ENCODE measurements at regions not wholly inside any gene's neighbourhood (a gene's known extent, or its start where the extent isn't known, plus 50 kb on each side); places are given as distances from the start of the nearest gene placed in this dataset.

DNA sequence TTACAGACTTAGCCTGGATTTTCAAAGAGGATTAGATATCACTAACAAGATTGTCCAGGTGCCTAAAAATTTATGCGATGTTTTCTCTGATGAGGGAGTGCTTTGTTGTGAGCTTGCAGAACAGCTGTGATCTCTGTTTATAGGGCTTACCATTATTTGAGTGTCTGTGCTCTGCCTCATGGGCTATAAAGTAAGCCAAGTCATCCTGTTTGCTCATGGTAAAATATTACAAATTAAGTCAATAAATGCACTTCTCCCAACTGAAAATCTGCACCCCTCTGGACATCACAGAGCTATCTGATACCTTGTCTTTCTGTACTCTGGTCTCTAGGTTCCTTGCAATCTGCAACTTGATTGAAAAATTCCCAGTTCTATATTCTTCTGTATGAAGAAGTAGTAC is 293.4 kb upstream of the ACTBL2 start:
- DNase-seq (ENCODE audit: low read depth), result no peak
- TF ChIP-seq, protein P1, sequence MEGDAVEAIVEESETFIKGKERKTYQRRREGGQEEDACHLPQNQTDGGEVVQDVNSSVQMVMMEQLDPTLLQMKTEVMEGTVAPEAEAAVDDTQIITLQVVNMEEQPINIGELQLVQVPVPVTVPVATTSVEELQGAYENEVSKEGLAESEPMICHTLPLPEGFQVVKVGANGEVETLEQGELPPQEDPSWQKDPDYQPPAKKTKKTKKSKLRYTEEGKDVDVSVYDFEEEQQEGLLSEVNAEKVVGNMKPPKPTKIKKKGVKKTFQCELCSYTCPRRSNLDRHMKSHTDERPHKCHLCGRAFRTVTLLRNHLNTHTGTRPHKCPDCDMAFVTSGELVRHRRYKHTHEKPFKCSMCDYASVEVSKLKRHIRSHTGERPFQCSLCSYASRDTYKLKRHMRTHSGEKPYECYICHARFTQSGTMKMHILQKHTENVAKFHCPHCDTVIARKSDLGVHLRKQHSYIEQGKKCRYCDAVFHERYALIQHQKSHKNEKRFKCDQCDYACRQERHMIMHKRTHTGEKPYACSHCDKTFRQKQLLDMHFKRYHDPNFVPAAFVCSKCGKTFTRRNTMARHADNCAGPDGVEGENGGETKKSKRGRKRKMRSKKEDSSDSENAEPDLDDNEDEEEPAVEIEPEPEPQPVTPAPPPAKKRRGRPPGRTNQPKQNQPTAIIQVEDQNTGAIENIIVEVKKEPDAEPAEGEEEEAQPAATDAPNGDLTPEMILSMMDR (IDR thresholded peaks at IDR 0.05; ENCODE audit: low read depth, low read length), result no peak
- TF ChIP-seq MYC (IDR thresholded peaks at IDR 0.05; ENCODE audit: low read depth, low read length), result no peak
- H3K4me3 ChIP-seq (ENCODE audit: low read depth, low read length), result no peak overlapping the region

DNA sequence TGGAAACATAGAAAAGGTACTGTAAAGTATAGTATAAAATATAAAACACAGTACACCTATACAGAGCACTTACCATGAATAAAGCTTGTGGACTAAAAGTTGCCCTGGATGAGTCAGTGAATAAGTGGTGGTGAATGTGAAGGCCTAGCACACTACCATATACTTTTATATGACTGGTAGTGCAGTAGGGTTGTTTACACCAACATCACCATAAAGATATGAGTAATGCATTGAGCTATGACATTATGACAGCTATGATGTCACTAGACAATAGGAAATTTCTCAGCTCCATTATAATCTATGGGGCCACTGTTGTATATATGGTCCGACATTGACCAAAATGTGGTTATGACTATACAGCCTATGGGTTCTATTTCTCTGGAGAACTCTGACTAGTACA is 291.8 kb upstream of the ACTBL2 start:
- no peak for DNase-seq (ENCODE audit: low read depth)
- no peak overlapping the region for H3K4me3 ChIP-seq (ENCODE audit: low read depth, low read length)
- TF ChIP-seq, protein P2, sequence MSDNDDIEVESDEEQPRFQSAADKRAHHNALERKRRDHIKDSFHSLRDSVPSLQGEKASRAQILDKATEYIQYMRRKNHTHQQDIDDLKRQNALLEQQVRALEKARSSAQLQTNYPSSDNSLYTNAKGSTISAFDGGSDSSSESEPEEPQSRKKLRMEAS (IDR thresholded peaks at IDR 0.05; ENCODE audit: low read depth, low read length), result no peak
- TF ChIP-seq MYC (IDR thresholded peaks at IDR 0.05; ENCODE audit: low read depth, low read length) (no peak), POLR2A (IDR thresholded peaks at IDR 0.05; ENCODE audit: extremely low read depth, insufficient read length) (no peak)
- TF ChIP-seq, protein P1 (IDR thresholded peaks at IDR 0.05; ENCODE audit: low read depth, low read length), result no peak

DNA sequence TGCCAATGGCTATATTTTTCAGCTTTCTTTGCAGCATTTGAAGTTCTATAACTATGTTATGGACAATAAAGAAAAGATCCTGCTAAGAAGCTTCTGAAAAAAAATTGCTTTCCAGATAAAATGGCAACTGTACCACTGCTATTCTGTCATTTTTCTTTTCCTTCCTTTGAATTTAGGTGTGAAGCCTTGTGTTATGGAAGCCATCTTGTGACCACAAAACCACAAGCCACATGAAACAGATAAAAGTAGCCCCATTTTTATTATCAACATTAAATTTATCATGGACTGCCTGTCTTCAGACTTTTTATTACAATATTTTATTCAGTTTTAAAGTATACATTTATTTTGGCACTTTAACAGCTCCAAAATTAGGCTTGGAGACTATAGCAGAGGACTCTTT is 289.9 kb upstream of the ACTBL2 start:
- TF ChIP-seq, protein P2 (IDR thresholded peaks at IDR 0.05; ENCODE audit: low read depth, low read length), result no peak
- TF ChIP-seq MYC (IDR thresholded peaks at IDR 0.05; ENCODE audit: low read depth, low read length) (no peak), POLR2A (IDR thresholded peaks at IDR 0.05; ENCODE audit: extremely low read depth, insufficient read length) (no peak)
- TF ChIP-seq, protein P1 (IDR thresholded peaks at IDR 0.05; ENCODE audit: low read depth, low read length), result no peak
- no peak for DNase-seq (ENCODE audit: low read depth)
- no peak overlapping the region for H3K4me3 ChIP-seq (ENCODE audit: low read depth, low read length)

DNA sequence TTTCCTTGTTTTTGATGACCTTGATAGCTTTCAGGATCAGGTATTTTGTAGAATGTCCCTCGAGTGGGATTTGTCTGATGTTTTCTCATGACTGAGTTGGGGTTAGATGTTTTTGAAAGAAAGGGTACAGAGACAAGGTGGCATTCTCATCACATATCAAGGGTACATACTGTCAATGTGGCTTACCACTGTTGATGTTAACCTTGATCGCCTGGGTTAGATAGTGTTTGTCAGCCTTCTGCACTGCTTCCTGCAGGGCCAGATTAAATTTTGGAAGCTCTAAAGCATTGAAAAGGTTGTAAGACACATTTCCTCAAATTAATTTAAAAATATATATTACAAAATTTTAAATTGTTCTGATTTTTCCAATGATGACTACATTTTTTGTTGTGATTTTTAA is 287.4 kb upstream of the ACTBL2 start:
- TF ChIP-seq, protein P2 (IDR thresholded peaks at IDR 0.05; ENCODE audit: low read depth, low read length), result no peak
- TF ChIP-seq, protein P1 (IDR thresholded peaks at IDR 0.05; ENCODE audit: low read depth, low read length), result no peak
- TF ChIP-seq MYC (IDR thresholded peaks at IDR 0.05; ENCODE audit: low read depth, low read length), result no peak
- TF ChIP-seq POLR2A (IDR thresholded peaks at IDR 0.05; ENCODE audit: extremely low read depth, insufficient read length), result no peak
- DNase-seq (ENCODE audit: low read depth), result no peak
- H3K4me3 ChIP-seq (ENCODE audit: low read depth, low read length), result no peak overlapping the region

DNA sequence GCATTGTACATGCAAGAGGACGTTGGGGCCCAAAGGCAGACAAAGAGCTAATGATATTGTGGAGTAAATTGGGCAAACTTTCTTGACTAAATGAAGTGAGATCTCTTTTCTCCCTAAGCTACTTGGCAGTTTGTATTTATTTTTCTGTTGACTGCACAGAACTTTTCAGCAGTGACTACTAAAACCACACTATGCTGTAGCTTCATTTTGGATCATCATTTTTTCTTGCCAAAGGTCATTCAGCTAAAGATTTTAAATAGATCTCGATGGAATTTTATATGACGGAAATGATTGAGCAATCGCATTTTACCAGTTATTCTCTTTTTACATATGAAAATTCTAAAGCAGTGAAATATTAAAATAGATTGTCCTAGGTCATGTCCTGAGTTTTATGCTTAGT is 286.1 kb upstream of the ACTBL2 start:
- DNase-seq (ENCODE audit: low read depth), result no peak
- no peak for TF ChIP-seq MYC (IDR thresholded peaks at IDR 0.05; ENCODE audit: low read depth, low read length)
- TF ChIP-seq, protein P1 (IDR thresholded peaks at IDR 0.05; ENCODE audit: low read depth, low read length), result no peak
- TF ChIP-seq POLR2A (IDR thresholded peaks at IDR 0.05; ENCODE audit: extremely low read depth, insufficient read length), result no peak
- TF ChIP-seq, protein P2 (IDR thresholded peaks at IDR 0.05; ENCODE audit: low read depth, low read length), result no peak
- no peak overlapping the region for H3K4me3 ChIP-seq (ENCODE audit: low read depth, low read length)

DNA sequence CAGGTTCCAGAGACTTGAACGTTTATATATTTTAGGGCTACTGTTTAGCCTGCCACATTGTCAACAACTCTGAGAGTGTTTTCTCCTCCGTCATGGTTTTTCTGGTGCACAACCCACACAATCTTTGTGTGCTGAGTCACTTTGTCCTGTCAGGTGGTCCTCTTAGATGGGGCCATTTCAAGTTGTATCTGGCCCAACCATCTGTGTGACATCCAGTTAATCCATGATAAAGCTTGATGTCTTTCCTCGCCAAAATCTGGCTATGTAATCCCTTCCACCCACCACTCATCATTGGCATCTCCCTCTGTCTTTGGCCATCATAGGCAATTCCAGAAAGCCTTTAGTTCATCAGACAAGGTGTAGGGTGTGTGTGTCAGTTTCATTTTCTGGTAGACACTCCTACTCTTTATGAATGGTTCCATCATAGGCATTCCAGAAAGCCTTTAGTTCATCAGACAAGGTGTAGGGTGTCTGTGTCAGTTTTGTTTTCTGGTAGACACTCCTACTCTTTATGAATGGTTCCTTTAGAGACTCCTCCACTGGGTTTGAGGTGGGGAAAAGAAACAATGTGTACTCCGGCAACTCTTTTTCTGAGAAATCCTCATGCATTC is 282.0 kb upstream of the ACTBL2 start:
- TF ChIP-seq, protein P2 (IDR thresholded peaks at IDR 0.05; ENCODE audit: low read depth, low read length), result no peak
- TF ChIP-seq, protein P1 (IDR thresholded peaks at IDR 0.05; ENCODE audit: low read depth, low read length), result no peak
- TF ChIP-seq MYC (IDR thresholded peaks at IDR 0.05; ENCODE audit: low read depth, low read length) (no peak), POLR2A (IDR thresholded peaks at IDR 0.05; ENCODE audit: extremely low read depth, insufficient read length) (no peak)
- DNase-seq (ENCODE audit: low read depth), result no peak
- no peak overlapping the region for H3K4me3 ChIP-seq (ENCODE audit: low read depth, low read length)
